Loucy (cell line): ENCODE measurements at regions not wholly inside any gene's neighbourhood (a gene's known extent, or its start where the extent isn't known, plus 50 kb on each side); places are given as distances from the start of the nearest gene placed in this dataset.

Experiments
- CTCF ChIP-seq: fragments of 200-600 bp; sonication (generic); conservative IDR thresholded peaks from 2 replicates; pipeline ENCODE4 v1.5.1; 2014; ENCODE audit warnings: mild to moderate bottlenecking, antibody characterized with exemption, low read length
- EZH2phosphoT487 ChIP-seq: fragments of 200-600 bp; IDR thresholded peaks from 2 replicates; pipeline ENCODE4 v1.6.1; 2018; ENCODE audit warnings: antibody characterized with exemption, mild to moderate bottlenecking, moderate library complexity, borderline replicate concordance

- no peak for TF ChIP-seq CTCF
- TF ChIP-seq EZH2phosphoT487 = no peak
Measured at GRCh38 chr3:72183489-72183888, 398.5 kb upstream of the PROK2 start.
